Activated T-cell treated with anti-CD3 and anti-CD28 coated beads, Interleukin-2, amount 50 U/mL, for 72 hours (primary cell): ENCODE measurements at regions not wholly inside any gene's neighbourhood (a gene's known extent, or its start where the extent isn't known, plus 50 kb on each side); places are given as distances from the start of the nearest gene placed in this dataset.

Source experiments
- ATAC-seq, 2 donors: fragments of 150-1000 bp; cut with Tn5 transposase; replicated peaks in 1 of 2; 2 replicates each; pipeline ENCODE4 v1.10.0; 2021; ENCODE audit warnings: moderate library complexity in 2 of 2, mild to moderate bottlenecking in 1 of 2
- DNase-seq, 2 donors: peaks; one replicate each; pipeline ENCODE4 v3.0.0; 2021 to 2022; ENCODE audit warnings: mixed read lengths in 1 of 2
- H3K27ac Mint-ChIP-seq: one replicate; pipeline ENCODE4 v1.8.0; 2022; ENCODE audit warnings: mild to moderate bottlenecking, moderate library complexity, mixed read lengths
- H3K27me3 Mint-ChIP-seq: one replicate; pipeline ENCODE4 v1.8.0; 2022; ENCODE audit warnings: low read depth, mixed read lengths
- H3K36me3 Mint-ChIP-seq, 2 donors: one replicate each; pipeline ENCODE4 v1.8.0; 2022; ENCODE audit warnings: mixed read lengths in 2 of 2, mild to moderate bottlenecking in 1 of 2; ENCODE audit not compliant: insufficient read depth in 2 of 2
- H3K4me1 Mint-ChIP-seq: one replicate; pipeline ENCODE4 v1.8.0; 2022; ENCODE audit warnings: low read depth, mixed read lengths
- H3K4me3 Mint-ChIP-seq, 2 donors: one replicate each; pipeline ENCODE4 v1.8.0; 2022; ENCODE audit warnings: mild to moderate bottlenecking in 2 of 2, mixed read lengths in 2 of 2, moderate library complexity in 2 of 2
- H3K9me3 Mint-ChIP-seq, 2 donors: one replicate each; pipeline ENCODE4 v1.8.0; 2022; ENCODE audit warnings: mixed read lengths in 2 of 2

- H3K4me1 Mint-ChIP-seq, result no peaks in the 10 kb centered on the region
- no peaks in the 10 kb centered on the region for H3K27me3 Mint-ChIP-seq
- H3K4me3 Mint-ChIP-seq, result no peak overlapping the region
- ATAC-seq (no peak), DNase-seq (no peak)
- no peaks in the 10 kb centered on the region for H3K36me3 Mint-ChIP-seq
- H3K27ac Mint-ChIP-seq, result no peak overlapping the region
- no peaks in the 10 kb centered on the region for H3K9me3 Mint-ChIP-seq
Measured at GRCh38 chr12:74906224-74906623, 303.4 kb downstream of the KCNC2 start.

- H3K27ac Mint-ChIP-seq, result no peak overlapping the region
- H3K4me3 Mint-ChIP-seq, result no peak overlapping the region
- DNase-seq (no peak), ATAC-seq (no peak)
- no peaks in the 10 kb centered on the region for H3K4me1 Mint-ChIP-seq
- H3K9me3 Mint-ChIP-seq, result no peaks in the 10 kb centered on the region
- no peaks in the 10 kb centered on the region for H3K27me3 Mint-ChIP-seq
- no peaks in the 10 kb centered on the region for H3K36me3 Mint-ChIP-seq
Measured at GRCh38 chr12:74910831-74911230, 298.8 kb downstream of the KCNC2 start.

- ATAC-seq (no peak), DNase-seq (no peak)
- no peak overlapping the region for H3K27ac Mint-ChIP-seq
- H3K36me3 Mint-ChIP-seq, result no peaks in the 10 kb centered on the region
- H3K4me1 Mint-ChIP-seq, result no peaks in the 10 kb centered on the region
- no peaks in the 10 kb centered on the region for H3K9me3 Mint-ChIP-seq
- H3K27me3 Mint-ChIP-seq, result no peaks in the 10 kb centered on the region
- H3K4me3 Mint-ChIP-seq, result no peak overlapping the region
Measured at GRCh38 chr12:74914378-74914777, 295.3 kb downstream of the KCNC2 start.

GRCh38 chr12:74915718-74916117 lies 293.9 kb downstream of the KCNC2 start:
- Mint-ChIP-seq H3K9me3 (no peaks in the 10 kb centered on the region), H3K27ac (no peak overlapping the region), H3K27me3 (no peaks in the 10 kb centered on the region), H3K36me3 (no peaks in the 10 kb centered on the region), H3K4me1 (no peaks in the 10 kb centered on the region), H3K4me3 (no peak overlapping the region)
- ATAC-seq (no peak), DNase-seq (no peak)

GRCh38 chr12:74917743-74918142 lies 291.9 kb downstream of the KCNC2 start:
- H3K27ac Mint-ChIP-seq, result no peak overlapping the region
- no peaks in the 10 kb centered on the region for H3K4me1 Mint-ChIP-seq
- no peak for ATAC-seq
- DNase-seq, result no peak
- no peaks in the 10 kb centered on the region for H3K9me3 Mint-ChIP-seq
- no peaks in the 10 kb centered on the region for H3K27me3 Mint-ChIP-seq
- no peaks in the 10 kb centered on the region for H3K36me3 Mint-ChIP-seq
- H3K4me3 Mint-ChIP-seq, result no peak overlapping the region

GRCh38 chr12:74918291-74918690 lies 291.3 kb downstream of the KCNC2 start:
- Mint-ChIP-seq H3K9me3 (peaks cover 2 to 3% of the 10 kb centered on the region in 2 donors), H3K27me3 (no peaks in the 10 kb centered on the region), H3K4me3 (no peak overlapping the region), H3K4me1 (no peaks in the 10 kb centered on the region), H3K27ac (no peak overlapping the region), H3K36me3 (peaks cover 0 to 2% of the 10 kb centered on the region in 2 donors)
- DNase-seq (no peak), ATAC-seq (no peak)

GRCh38 chr12:74922117-74922516 lies 287.5 kb downstream of the KCNC2 start:
- ATAC-seq (no peak), DNase-seq (no peak)
- H3K36me3 Mint-ChIP-seq, result peaks cover 1 to 3% of the 10 kb centered on the region in 2 donors
- H3K27ac Mint-ChIP-seq, result no peak overlapping the region
- peaks cover 6% of the 10 kb centered on the region in 2 donors for H3K9me3 Mint-ChIP-seq
- no peak overlapping the region for H3K4me3 Mint-ChIP-seq
- no peaks in the 10 kb centered on the region for H3K27me3 Mint-ChIP-seq
- no peaks in the 10 kb centered on the region for H3K4me1 Mint-ChIP-seq

- Mint-ChIP-seq H3K27ac (no peak overlapping the region), H3K9me3 (peaks cover 6 to 8% of the 10 kb centered on the region in 2 donors), H3K36me3 (peaks cover 1 to 3% of the 10 kb centered on the region in 2 donors), H3K27me3 (no peaks in the 10 kb centered on the region), H3K4me1 (no peaks in the 10 kb centered on the region), H3K4me3 (no peak overlapping the region)
- DNase-seq, result no peak
- ATAC-seq, result no peak
Measured at GRCh38 chr12:74922642-74923041, 287.0 kb downstream of the KCNC2 start.

GRCh38 chr12:74941670-74942069 lies 268.0 kb downstream of the KCNC2 start:
- H3K27ac Mint-ChIP-seq, result no peak overlapping the region
- ATAC-seq (no peak), DNase-seq (no peak)
- H3K36me3 Mint-ChIP-seq, result no peaks in the 10 kb centered on the region
- peaks cover 6% of the 10 kb centered on the region for H3K4me1 Mint-ChIP-seq
- no peaks in the 10 kb centered on the region for H3K27me3 Mint-ChIP-seq
- H3K4me3 Mint-ChIP-seq, result no peak overlapping the region
- H3K9me3 Mint-ChIP-seq, result no peaks in the 10 kb centered on the region

GRCh38 chr12:74945771-74946198 lies 263.9 kb downstream of the KCNC2 start:
- Mint-ChIP-seq H3K9me3 (no peaks in the 10 kb centered on the region), H3K27ac (no peak overlapping the region), H3K4me3 (peak overlapping the region in 1 of 2 donors; percentile 6), H3K27me3 (no peaks in the 10 kb centered on the region), H3K36me3 (no peaks in the 10 kb centered on the region), H3K4me1 (peaks cover 6% of the 10 kb centered on the region)
- ATAC-seq (no peak), DNase-seq (no peak)

- no peaks in the 10 kb centered on the region for H3K27me3 Mint-ChIP-seq
Measured at GRCh38 chr12:74953697-74954096, 255.9 kb downstream of the KCNC2 start.

GRCh38 chr12:74957231-74957630 lies 252.4 kb downstream of the KCNC2 start:
- ATAC-seq, result no peak
- no peaks in the 10 kb centered on the region for H3K4me1 Mint-ChIP-seq
- H3K27ac Mint-ChIP-seq, result no peak overlapping the region
- H3K27me3 Mint-ChIP-seq, result no peaks in the 10 kb centered on the region
- H3K9me3 Mint-ChIP-seq, result peaks cover 5 to 7% of the 10 kb centered on the region in 2 donors
- no peak for DNase-seq
- H3K36me3 Mint-ChIP-seq, result no peaks in the 10 kb centered on the region
- no peak overlapping the region for H3K4me3 Mint-ChIP-seq

More at GRCh38 chr12:74953697-74954096, 255.9 kb downstream of the KCNC2 start:
- H3K36me3 Mint-ChIP-seq, result no peaks in the 10 kb centered on the region
- H3K4me3 Mint-ChIP-seq, result no peak overlapping the region
- no peak for ATAC-seq
- DNase-seq, result no peak
- H3K27ac Mint-ChIP-seq, result no peak overlapping the region
- no peaks in the 10 kb centered on the region for H3K4me1 Mint-ChIP-seq
- peaks cover 3 to 7% of the 10 kb centered on the region in 2 donors for H3K9me3 Mint-ChIP-seq

GRCh38 chr12:74957634-74958033 lies 252.0 kb downstream of the KCNC2 start:
- Mint-ChIP-seq H3K9me3 (peaks cover 5 to 7% of the 10 kb centered on the region in 2 donors), H3K4me3 (no peak overlapping the region), H3K27ac (no peak overlapping the region), H3K36me3 (no peaks in the 10 kb centered on the region), H3K27me3 (no peaks in the 10 kb centered on the region), H3K4me1 (no peaks in the 10 kb centered on the region)
- DNase-seq (no peak), ATAC-seq (no peak)

- H3K4me3 Mint-ChIP-seq, result no peak overlapping the region
- no peaks in the 10 kb centered on the region for H3K36me3 Mint-ChIP-seq
- H3K9me3 Mint-ChIP-seq, result peaks cover 2 to 7% of the 10 kb centered on the region in 2 donors
- H3K27ac Mint-ChIP-seq, result no peak overlapping the region
- H3K27me3 Mint-ChIP-seq, result no peaks in the 10 kb centered on the region
- DNase-seq (no peak), ATAC-seq (no peak)
- H3K4me1 Mint-ChIP-seq, result no peaks in the 10 kb centered on the region
Measured at GRCh38 chr12:74959657-74960056, 250.0 kb downstream of the KCNC2 start.
